Ovary (tissue), 3 donors: ENCODE measurements at regions not wholly inside any gene's neighbourhood (a gene's known extent, or its start where the extent isn't known, plus 50 kb on each side); places are given as distances from the start of the nearest gene placed in this dataset.

Experiments used
- CTCF ChIP-seq, 3 donors: fragments of 450-650 bp in 2 of 3; fragments of 200-600 bp in 1 of 3; IDR thresholded peaks; one replicate each; pipeline versions ENCODE4 v1.5.1 to v1.8.0; 2016 to 2022; ENCODE audit warnings: antibody characterized with exemption in 3 of 3, mild to moderate bottlenecking in 1 of 3
- POLR2A ChIP-seq: fragments of 450-650 bp; IDR thresholded peaks from one replicate; pipeline ENCODE4 v1.6.1; 2017; ENCODE audit warnings: antibody characterized with exemption, mild to moderate bottlenecking, moderate library complexity
- donor health status: DM: no; HTN: no; CAD: no.

- TF ChIP-seq CTCF (IDR thresholded peaks at IDR 0.05) (no peak), POLR2A (no peak)
These were observed 83.8 kb upstream of the CLEC14A start for GRCh38 chr14:38339696-38340095.
